Transverse colon (tissue), 3 donors: ENCODE measurements at regions not wholly inside any gene's neighbourhood (a gene's known extent, or its start where the extent isn't known, plus 50 kb on each side); places are given as distances from the start of the nearest gene placed in this dataset.

Source experiments
- EP300 ChIP-seq: sonication (generic); formaldehyde crosslinking; IDR thresholded peaks from one replicate; pipeline ENCODE4 v1.6.1; 2017; ENCODE audit warnings: antibody characterized with exemption, low read depth
- POLR2AphosphoS5 ChIP-seq, 3 donors: sonication (generic); formaldehyde crosslinking; IDR thresholded peaks; one replicate each; pipeline ENCODE4 v1.6.1; 2016; ENCODE audit warnings: antibody characterized with exemption in 3 of 3

DNA sequence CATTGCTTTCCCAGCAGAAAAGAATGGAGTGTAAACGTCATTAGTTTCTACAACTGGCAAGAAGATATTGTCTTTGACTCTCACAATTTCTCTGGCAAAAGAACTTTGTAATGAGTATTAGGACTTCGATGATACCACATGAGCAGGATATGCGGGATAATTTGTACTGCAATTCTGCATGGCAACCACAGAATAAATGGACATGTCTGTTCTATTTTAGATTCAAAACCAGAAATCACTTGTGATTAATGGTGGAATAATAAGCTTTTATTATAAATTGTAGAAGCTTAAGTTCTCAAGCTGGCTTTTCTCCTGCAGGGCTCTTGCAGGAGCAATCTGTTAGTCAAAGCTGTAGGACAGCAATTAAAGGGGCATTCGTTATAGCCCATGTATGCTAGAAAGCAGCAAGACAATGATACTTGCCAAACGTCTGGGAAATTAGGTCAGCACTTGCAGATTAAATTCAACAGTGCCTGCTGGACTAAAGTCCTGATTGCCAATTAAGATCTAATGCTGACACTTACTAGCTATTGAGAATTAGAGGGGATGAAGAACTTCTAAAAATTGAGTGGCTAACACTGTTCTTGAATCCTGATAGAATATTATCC, 177.9 kb downstream of the PTH2R start:
- TF ChIP-seq EP300 = no peak
- TF ChIP-seq POLR2AphosphoS5 (IDR thresholded peaks at IDR 0.05) = no peak
